Right lobe of liver (tissue), 4 donors: ENCODE measurements at regions not wholly inside any gene's neighbourhood (a gene's known extent, or its start where the extent isn't known, plus 50 kb on each side); places are given as distances from the start of the nearest gene placed in this dataset.

Experiments used
- POLR2A ChIP-seq: fragments of 450-650 bp; IDR thresholded peaks from one replicate; pipeline ENCODE4 v1.6.1; 2017; ENCODE audit warnings: antibody characterized with exemption, mild to moderate bottlenecking
- TF ChIP-seq, protein P1 (sequence below), 4 donors: fragments of 200-600 bp in 3 of 4; fragments of 450-650 bp in 1 of 4; IDR thresholded peaks; one replicate each; pipeline versions ENCODE4 v1.5.1 to v1.8.0; 2016 to 2022; ENCODE audit warnings: antibody characterized with exemption in 4 of 4, mild to moderate bottlenecking in 2 of 4
- donor health status: DM: no; HTN: no; CAD: no.
- donor health status: DM: no; HTN: no; CAD: no.
- donor health status: DM: no; HTN: yes; CAD: no.

- TF ChIP-seq POLR2A: no peak
- TF ChIP-seq, protein P1, sequence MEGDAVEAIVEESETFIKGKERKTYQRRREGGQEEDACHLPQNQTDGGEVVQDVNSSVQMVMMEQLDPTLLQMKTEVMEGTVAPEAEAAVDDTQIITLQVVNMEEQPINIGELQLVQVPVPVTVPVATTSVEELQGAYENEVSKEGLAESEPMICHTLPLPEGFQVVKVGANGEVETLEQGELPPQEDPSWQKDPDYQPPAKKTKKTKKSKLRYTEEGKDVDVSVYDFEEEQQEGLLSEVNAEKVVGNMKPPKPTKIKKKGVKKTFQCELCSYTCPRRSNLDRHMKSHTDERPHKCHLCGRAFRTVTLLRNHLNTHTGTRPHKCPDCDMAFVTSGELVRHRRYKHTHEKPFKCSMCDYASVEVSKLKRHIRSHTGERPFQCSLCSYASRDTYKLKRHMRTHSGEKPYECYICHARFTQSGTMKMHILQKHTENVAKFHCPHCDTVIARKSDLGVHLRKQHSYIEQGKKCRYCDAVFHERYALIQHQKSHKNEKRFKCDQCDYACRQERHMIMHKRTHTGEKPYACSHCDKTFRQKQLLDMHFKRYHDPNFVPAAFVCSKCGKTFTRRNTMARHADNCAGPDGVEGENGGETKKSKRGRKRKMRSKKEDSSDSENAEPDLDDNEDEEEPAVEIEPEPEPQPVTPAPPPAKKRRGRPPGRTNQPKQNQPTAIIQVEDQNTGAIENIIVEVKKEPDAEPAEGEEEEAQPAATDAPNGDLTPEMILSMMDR (IDR thresholded peaks at IDR 0.05): no peak
Observed at GRCh38 chr5:3484836-3485235, 110.8 kb upstream of the IRX1 start.
